Testis (tissue), 2 donors: ENCODE measurements at regions not wholly inside any gene's neighbourhood (a gene's known extent, or its start where the extent isn't known, plus 50 kb on each side); places are given as distances from the start of the nearest gene placed in this dataset.

Experiments used
- CTCF ChIP-seq, 3 experiments: fragments of 450-650 bp in 2 of 3; fragments of 200-600 bp in 1 of 3; sonication (generic) in 1 of 3; IDR thresholded peaks; one replicate each; pipeline ENCODE4 v1.5.1; 2016 to 2019; ENCODE audit warnings: antibody characterized with exemption in 3 of 3, mild to moderate bottlenecking in 2 of 3, moderate library complexity in 1 of 3
- POLR2A ChIP-seq: fragments of 450-650 bp; IDR thresholded peaks from one replicate; pipeline ENCODE4 v1.6.1; 2017; ENCODE audit warnings: antibody characterized with exemption, mild to moderate bottlenecking, moderate library complexity

DNA sequence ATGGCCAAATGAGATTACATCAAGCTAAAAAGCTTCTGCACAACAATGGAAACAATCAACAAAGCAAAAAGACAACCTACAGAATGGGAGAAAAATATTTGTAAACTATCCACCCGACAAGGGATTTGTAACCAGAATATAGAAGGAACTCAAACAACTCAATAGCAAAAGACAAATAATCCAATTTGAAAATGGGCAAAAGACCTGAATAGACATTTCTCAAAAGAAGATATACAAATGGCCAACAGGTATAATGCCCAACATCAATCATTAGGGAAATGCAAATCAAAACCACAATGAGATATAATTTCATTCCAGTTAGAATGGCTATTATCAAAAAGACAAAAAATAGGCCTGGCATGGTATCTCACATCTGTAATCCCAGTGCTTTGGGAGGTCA, 140.0 kb downstream of the GLUL start:
- TF ChIP-seq POLR2A (no peak), CTCF (IDR thresholded peaks at IDR 0.05) (no peak)
